Mesothelial cell of epicardium (in vitro differentiated cells): ENCODE measurements at regions not wholly inside any gene's neighbourhood (a gene's known extent, or its start where the extent isn't known, plus 50 kb on each side); places are given as distances from the start of the nearest gene placed in this dataset.

Experiments
- DNase-seq, 2 experiments: peaks; one replicate each; pipeline ENCODE4 v3.0.0; 2021; ENCODE audit warnings: low spot score in 2 of 2; ENCODE audit not compliant: unreplicated experiment in 2 of 2
- H3K27ac Mint-ChIP-seq: 2 replicates; pipeline ENCODE4 v1.8.0; 2021; ENCODE audit warnings: mixed read lengths
- H3K27me3 Mint-ChIP-seq: 2 replicates; pipeline ENCODE4 v1.8.0; 2021; ENCODE audit warnings: low read depth, mixed read lengths
- H3K36me3 Mint-ChIP-seq: 2 replicates; pipeline ENCODE4 v1.8.0; 2021; ENCODE audit warnings: mixed read lengths
- H3K4me1 Mint-ChIP-seq: 2 replicates; pipeline ENCODE4 v1.8.0; 2021; ENCODE audit warnings: mixed read lengths
- H3K4me3 Mint-ChIP-seq: 2 replicates; pipeline ENCODE4 v1.8.0; 2021; ENCODE audit warnings: mild to moderate bottlenecking, moderate library complexity, mixed read lengths
- H3K9me3 Mint-ChIP-seq: 2 replicates; pipeline ENCODE4 v1.8.0; 2021; ENCODE audit warnings: mixed read lengths
- TF ChIP-seq, protein P1 (sequence below): fragments of 200-600 bp; sonication (generic); IDR thresholded peaks from one replicate; pipeline ENCODE4 v1.5.0; 2021; ENCODE audit warnings: antibody characterized with exemption; ENCODE audit not compliant: unreplicated experiment

DNA sequence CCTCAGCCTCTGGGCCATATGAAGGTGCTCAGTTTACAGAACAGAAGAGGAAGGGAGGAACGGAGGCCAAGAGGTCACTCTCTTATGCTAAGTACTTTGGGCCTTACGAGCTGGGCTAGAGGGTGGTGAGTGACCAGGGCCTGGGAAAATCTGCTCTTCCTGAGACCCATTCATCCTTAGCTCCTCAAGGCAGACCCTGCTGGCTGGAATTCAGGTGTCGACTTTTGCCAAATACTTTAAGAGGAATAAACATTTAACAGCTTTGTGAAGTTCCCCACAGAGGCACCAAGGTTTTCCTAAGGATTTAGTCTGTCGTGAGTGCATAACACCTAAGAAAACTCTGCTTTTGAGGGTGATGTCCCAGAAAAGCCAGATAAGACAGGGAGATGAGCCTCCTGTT, 129.7 kb upstream of the SIX2 start:
- H3K36me3 Mint-ChIP-seq, result no peaks in the 10 kb centered on the region
- TF ChIP-seq, protein P1, sequence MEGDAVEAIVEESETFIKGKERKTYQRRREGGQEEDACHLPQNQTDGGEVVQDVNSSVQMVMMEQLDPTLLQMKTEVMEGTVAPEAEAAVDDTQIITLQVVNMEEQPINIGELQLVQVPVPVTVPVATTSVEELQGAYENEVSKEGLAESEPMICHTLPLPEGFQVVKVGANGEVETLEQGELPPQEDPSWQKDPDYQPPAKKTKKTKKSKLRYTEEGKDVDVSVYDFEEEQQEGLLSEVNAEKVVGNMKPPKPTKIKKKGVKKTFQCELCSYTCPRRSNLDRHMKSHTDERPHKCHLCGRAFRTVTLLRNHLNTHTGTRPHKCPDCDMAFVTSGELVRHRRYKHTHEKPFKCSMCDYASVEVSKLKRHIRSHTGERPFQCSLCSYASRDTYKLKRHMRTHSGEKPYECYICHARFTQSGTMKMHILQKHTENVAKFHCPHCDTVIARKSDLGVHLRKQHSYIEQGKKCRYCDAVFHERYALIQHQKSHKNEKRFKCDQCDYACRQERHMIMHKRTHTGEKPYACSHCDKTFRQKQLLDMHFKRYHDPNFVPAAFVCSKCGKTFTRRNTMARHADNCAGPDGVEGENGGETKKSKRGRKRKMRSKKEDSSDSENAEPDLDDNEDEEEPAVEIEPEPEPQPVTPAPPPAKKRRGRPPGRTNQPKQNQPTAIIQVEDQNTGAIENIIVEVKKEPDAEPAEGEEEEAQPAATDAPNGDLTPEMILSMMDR, result no peak

DNA sequence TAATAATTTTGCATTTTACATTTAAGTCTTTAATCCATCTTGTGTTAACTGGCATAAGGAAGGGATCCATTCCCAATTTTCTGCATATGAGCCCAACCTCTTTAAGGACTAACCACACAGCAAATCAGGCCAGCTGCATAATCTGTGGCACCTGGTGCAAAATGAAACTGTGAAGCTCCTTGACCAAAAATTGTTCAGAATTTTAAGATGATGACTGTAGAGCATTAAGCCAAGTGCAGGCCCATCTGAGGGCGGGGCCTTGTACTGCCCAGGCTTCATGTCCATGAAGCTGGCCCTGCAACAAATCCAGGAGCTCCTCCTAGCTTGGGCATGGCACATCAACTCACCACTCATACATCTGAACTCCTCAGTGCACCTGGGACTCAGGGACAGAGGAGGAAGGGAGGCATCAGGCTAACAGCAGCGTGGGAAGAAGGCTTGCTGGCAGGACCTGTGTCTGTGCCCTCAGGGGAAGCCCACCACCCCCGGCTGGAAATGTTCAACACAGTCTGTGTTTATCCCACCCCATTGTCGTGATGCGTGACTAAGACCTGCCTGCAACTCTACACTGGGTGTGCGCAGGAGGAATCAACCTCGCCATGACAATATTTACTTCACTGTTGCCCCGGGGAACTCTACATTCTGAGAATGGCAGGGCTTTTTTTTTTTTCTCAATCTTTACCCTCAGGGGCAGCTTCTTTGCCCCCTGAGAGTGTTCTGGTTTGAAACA, 128.9 kb upstream of the SIX2 start:
- no peak for DNase-seq
- H3K9me3 Mint-ChIP-seq, result no peaks in the 10 kb centered on the region
- no peaks in the 10 kb centered on the region for H3K36me3 Mint-ChIP-seq
- peaks cover 69% of the 10 kb centered on the region for H3K27me3 Mint-ChIP-seq
- H3K4me1 Mint-ChIP-seq, result no peaks in the 10 kb centered on the region
- TF ChIP-seq, protein P1, result no peak
- no peak overlapping the region for H3K27ac Mint-ChIP-seq
- H3K4me3 Mint-ChIP-seq, result no peak overlapping the region

More for the DNA sequence above, 129.7 kb upstream of the SIX2 start:
- no peak for DNase-seq
- Mint-ChIP-seq H3K27ac (no peak overlapping the region), H3K27me3 (peaks cover 70% of the 10 kb centered on the region), H3K4me1 (no peaks in the 10 kb centered on the region), H3K4me3 (no peak overlapping the region), H3K9me3 (no peaks in the 10 kb centered on the region)

- Mint-ChIP-seq H3K9me3 (no peaks in the 10 kb centered on the region), H3K36me3 (no peaks in the 10 kb centered on the region), H3K4me3 (no peak overlapping the region), H3K4me1 (no peaks in the 10 kb centered on the region), H3K27me3 (peaks cover 45% of the 10 kb centered on the region), H3K27ac (no peak overlapping the region)
- TF ChIP-seq, protein P1, result no peak
- DNase-seq, result no peak
Measured at GRCh38 chr2:45134726-45135125, 125.5 kb upstream of the SIX2 start.

GRCh38 chr2:45134014-45134413, 124.8 kb upstream of the SIX2 start:
- Mint-ChIP-seq H3K27me3 (peaks cover 43% of the 10 kb centered on the region), H3K4me1 (no peaks in the 10 kb centered on the region), H3K36me3 (no peaks in the 10 kb centered on the region), H3K4me3 (no peak overlapping the region), H3K9me3 (no peaks in the 10 kb centered on the region), H3K27ac (no peak overlapping the region)
- TF ChIP-seq, protein P1, result no peak
- DNase-seq, result no peak

DNA sequence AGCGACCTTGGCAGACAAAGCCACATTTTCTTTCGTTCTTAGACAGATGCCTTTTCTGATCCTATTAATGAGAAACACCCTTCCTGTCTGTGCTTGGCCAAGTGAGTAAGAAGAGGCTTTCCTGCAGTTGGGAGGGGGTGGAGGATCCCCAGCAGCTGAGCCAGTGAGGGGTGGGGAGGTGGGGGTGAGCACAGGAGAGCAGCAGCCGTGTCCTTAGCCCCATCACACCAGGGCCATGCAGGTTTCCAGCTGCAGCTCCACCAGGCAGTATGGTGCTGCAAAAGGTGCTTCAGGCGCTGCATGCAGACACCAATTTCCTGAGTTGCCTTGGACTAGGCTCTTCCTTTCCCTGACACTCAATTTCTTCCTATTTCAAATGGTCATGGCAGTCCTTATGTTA, 123.3 kb upstream of the SIX2 start:
- TF ChIP-seq, protein P1, result no peak
- Mint-ChIP-seq H3K27ac (no peak overlapping the region), H3K4me3 (no peak overlapping the region), H3K9me3 (no peaks in the 10 kb centered on the region), H3K4me1 (peaks cover under 1% of the 10 kb centered on the region), H3K36me3 (no peaks in the 10 kb centered on the region), H3K27me3 (peaks cover 38% of the 10 kb centered on the region)
- no peak for DNase-seq
